HepG2 (cell line): ENCODE measurements at regions not wholly inside any gene's neighbourhood (a gene's known extent, or its start where the extent isn't known, plus 50 kb on each side); places are given as distances from the start of the nearest gene placed in this dataset.

Experiments
- ATAC-seq: fragments of 200-7000 bp; cut with Tn5 transposase; 3 replicates; pipeline ENCODE4 v1.9.1; 2020; ENCODE audit warnings: mild to moderate bottlenecking, moderate library complexity
- BruUV-seq: library from RNA; stranded (reverse); fragments of 400-500 nt; replicated peaks from 2 replicates; lab custom pipeline; 2021; lab: Mats Ljungman, UMichigan
- CTCF ChIA-PET: fragments of 300-600 bp; formaldehyde crosslinking; extraction: SDS; loops from one replicate; lab custom pipeline; 2021; ENCODE audit warnings: low total read pairs, inconsistent platforms, low intra/inter-chr PET ratio; lab: Yijun Ruan, JAX
- POLR2A ChIA-PET: fragments of 350-600 bp; sonication (Branson Sonifier 250); formaldehyde crosslinking; loops from one replicate; lab custom pipeline; 2020; ENCODE audit warnings: antibody characterized with exemption, inconsistent platforms; lab: Yijun Ruan, JAX
- DNase-seq: peaks from one replicate; pipeline ENCODE4 v3.0.0-alpha.2; 2015; ENCODE audit warnings: low spot score
- FAIRE-seq: peaks from 3 replicates; lab custom pipeline; 2011; peaks lifted over from hg19 to GRCh38; lab: Jason Lieb, UNC
- H2AFZ ChIP-seq: one replicate; pipeline ENCODE4 v1.6.1; 2011; ENCODE audit warnings: low read length, inconsistent platforms
- H3K27ac ChIP-seq: fragments of 300-600 bp; 3 replicates; pipeline ENCODE4 v1.8.0; 2011; ENCODE audit warnings: mixed run types, mild to moderate bottlenecking, mixed read lengths, low read length, inconsistent platforms; ENCODE audit not compliant: insufficient read depth; ENCODE audit errors: extremely low read length
- H3K27me3 ChIP-seq, 2 experiments: fragments of 200-600 bp in 1 of 2; 2 replicates in 1 of 2; 3 replicates in 1 of 2; pipeline versions ENCODE4 v1.6.0 to v1.8.0; 2011; ENCODE audit warnings: low read length in 2 of 2, mild to moderate bottlenecking in 2 of 2, moderate library complexity in 2 of 2, inconsistent platforms in 1 of 2; ENCODE audit not compliant: insufficient read depth in 2 of 2, control insufficient read depth in 1 of 2
- H3K36me3 ChIP-seq, 2 experiments: fragments of 200-600 bp in 1 of 2; replicated peaks in 1 of 2; 2 replicates in 1 of 2; 3 replicates in 1 of 2; pipeline versions ENCODE4 v1.5.1 to v1.8.0; 2011; ENCODE audit warnings: low read length in 2 of 2, inconsistent platforms in 1 of 2; ENCODE audit not compliant: insufficient read depth in 2 of 2, control insufficient read depth in 1 of 2
- H3K4me1 ChIP-seq: 2 replicates; pipeline ENCODE4 v1.5.1; 2012; ENCODE audit warnings: low read length, inconsistent platforms; ENCODE audit not compliant: insufficient read depth
- H3K4me2 ChIP-seq: 2 replicates; pipeline ENCODE4 v1.6.0; 2011; ENCODE audit warnings: low read depth, low read length, inconsistent platforms
- H3K4me3 ChIP-seq, 3 experiments: fragments of 200-600 bp in 1 of 3; sonication (generic), shearing (Covaris generic) in 1 of 3; replicated peaks in 1 of 3; 2 replicates each; pipeline ENCODE4 v1.5.1; 2011 to 2016; ENCODE audit warnings: low read length in 3 of 3, inconsistent platforms in 2 of 3, low read depth in 2 of 3, mild to moderate bottlenecking in 2 of 3, control low read depth in 1 of 3, mixed read lengths in 1 of 3; ENCODE audit not compliant: insufficient read depth in 1 of 3
- H3K79me2 ChIP-seq: one replicate; pipeline ENCODE4 v1.6.1; 2011; ENCODE audit warnings: low read length, inconsistent platforms; ENCODE audit not compliant: insufficient read depth
- H3K9ac ChIP-seq: 2 replicates; pipeline ENCODE4 v1.6.0; 2011; ENCODE audit warnings: mild to moderate bottlenecking, low read depth, low read length, inconsistent platforms; ENCODE audit not compliant: insufficient read depth
- H3K9me3 ChIP-seq: 2 replicates; pipeline ENCODE4 v1.5.1; 2012; ENCODE audit warnings: mild to moderate bottlenecking, low read length
- H4K20me1 ChIP-seq: 2 replicates; pipeline ENCODE4 v1.6.0; 2011; ENCODE audit warnings: inconsistent platforms, mild to moderate bottlenecking, low read length, moderate library complexity; ENCODE audit not compliant: insufficient read depth
- CAMTA2 ChIP-seq: sonication (generic); formaldehyde crosslinking; IDR thresholded peaks from 2 replicates; pipeline ENCODE4 v1.4.0; 2020; ENCODE audit warnings: mild to moderate bottlenecking, missing genetic modification reagents, borderline replicate concordance
- DPF2 ChIP-seq: sonication (generic); formaldehyde crosslinking; IDR thresholded peaks from 2 replicates; pipeline ENCODE4 v1.4.0; 2020; ENCODE audit warnings: mild to moderate bottlenecking, low read depth, missing genetic modification reagents, borderline replicate concordance
- ETS1 ChIP-seq: sonication (generic); formaldehyde crosslinking; IDR thresholded peaks from 2 replicates; pipeline ENCODE4 v1.4.0; 2020; ENCODE audit warnings: missing genetic modification reagents
- IRF2 ChIP-seq: IDR thresholded peaks from 2 replicates; pipeline ENCODE4 v1.6.1; 2018; ENCODE audit warnings: missing genetic modification reagents, missing compliant biosample characterization
- MAFF ChIP-seq: IDR thresholded peaks from 2 replicates; pipeline ENCODE4 v1.6.1; 2011; ENCODE audit warnings: low read depth, low read length, improper control_type of control experiment
- RFXANK ChIP-seq: IDR thresholded peaks from 2 replicates; pipeline ENCODE4 v1.6.1; 2016
- SRF ChIP-seq: IDR thresholded peaks from 2 replicates; pipeline ENCODE4 v1.6.1; 2011; ENCODE audit warnings: mild to moderate bottlenecking, low read depth, low read length, moderate library complexity
- TCF12 ChIP-seq, 2 experiments: fragments of 450-650 bp in 1 of 2; sonication (generic) in 1 of 2; formaldehyde crosslinking in 1 of 2; IDR thresholded peaks; 2 replicates each; pipeline versions ENCODE4 v1.6.1 to v1.8.0; 2017 to 2022; ENCODE audit warnings: antibody characterized with exemption in 1 of 2, mild to moderate bottlenecking in 1 of 2, missing genetic modification reagents in 1 of 2, moderate library complexity in 1 of 2
- ZBTB37 ChIP-seq: sonication (generic); formaldehyde crosslinking; IDR thresholded peaks from 2 replicates; pipeline ENCODE4 v1.4.0; 2020; ENCODE audit warnings: mild to moderate bottlenecking, missing genetic modification reagents
- ZMYM3 ChIP-seq: sonication (generic); formaldehyde crosslinking; IDR thresholded peaks from 2 replicates; pipeline ENCODE4 v1.5.1; 2020; ENCODE audit warnings: mild to moderate bottlenecking, missing genetic modification reagents
- ZNF235 ChIP-seq: sonication (generic); formaldehyde crosslinking; IDR thresholded peaks from 2 replicates; pipeline ENCODE4 v1.8.1; 2023; ENCODE audit warnings: mild to moderate bottlenecking, missing genetic modification reagents, borderline replicate concordance
- ZNF274 ChIP-seq: sonication (generic); formaldehyde crosslinking; IDR thresholded peaks from 2 replicates; pipeline ENCODE4 v1.5.1; 2020; ENCODE audit warnings: mild to moderate bottlenecking, missing genetic modification reagents
- ZNF280B ChIP-seq: sonication (generic); formaldehyde crosslinking; IDR thresholded peaks from 2 replicates; pipeline ENCODE4 v1.5.0; 2020; ENCODE audit warnings: missing genetic modification reagents, mild to moderate bottlenecking, borderline replicate concordance
- ZNF546 ChIP-seq: sonication (generic); formaldehyde crosslinking; conservative IDR thresholded peaks from 2 replicates; pipeline ENCODE4 v1.8.1; 2023; ENCODE audit warnings: mild to moderate bottlenecking, missing genetic modification reagents
- WGBS: methylation state at CpG from one replicate; pipeline ENCODE4 v1.1.6; 2017; ENCODE audit warnings: low lambda C conversion rate; 5-methylcytosine and 5-hydroxymethylcytosine counted together
- in situ Hi-C: cut with HindIII; loops from 2 replicates; pipeline ENCODE4 v1.10.0; 2017; ENCODE audit warnings: low pct_unique_long_range_greater_than_20kb; ENCODE audit not compliant: extremely low pct_ligation_motif_present
- intact Hi-C: fragments of 100-400 bp; cut with micrococcal nuclease; formaldehyde crosslinking; loops from one replicate; pipeline ENCODE4 v1.10.0; 2022; ENCODE audit not compliant: unreplicated experiment

GRCh38 chr12:42932936-42933335, 343.4 kb upstream of the PRICKLE1 start:
- TF ChIP-seq DPF2 (CRISPR knock-in tag) (no peak), IRF2 (CRISPR knock-in tag) (no peak), RFXANK (CRISPR knock-in tag) (no peak), CAMTA2 (no peak), ZNF280B (CRISPR knock-in tag) (no peak), ETS1 (CRISPR knock-in tag) (no peak), ZMYM3 (CRISPR knock-in tag) (no peak), ZNF235 (no peak), ZBTB37 (CRISPR knock-in tag) (no peak), TCF12 (IDR thresholded peaks at IDR 0.05) (no peak), TCF12 (CRISPR knock-in tag; IDR thresholded peaks at IDR 0.05) (no peak), SRF (no peak), MAFF (no peak), ZNF546 (no peak), ZNF274 (CRISPR knock-in tag) (no peak)
- no peaks in the 10 kb centered on the region for H3K9me3 ChIP-seq
- no TSS peak for BruUV-seq
- no peak overlapping the region for H3K9ac ChIP-seq
- WGBS: 1% methylated on average over 5 of the region's 5 CpGs
- in situ Hi-C loops: no loop called here
- POLR2A ChIA-PET: no interaction called here
- ATAC-seq (no peak), DNase-seq (no peak), FAIRE-seq (no peak)
- H3K27ac ChIP-seq: no peak overlapping the region
- H3K4me2 ChIP-seq: no peak overlapping the region
- no peaks in the 10 kb centered on the region for H3K27me3 ChIP-seq
- no peaks in the 10 kb centered on the region for H4K20me1 ChIP-seq
- H2AFZ ChIP-seq: no peak overlapping the region
- H3K4me1 ChIP-seq: no peaks in the 10 kb centered on the region
- H3K79me2 ChIP-seq: no peaks in the 10 kb centered on the region
- H3K4me3 ChIP-seq: no peak overlapping the region
- CTCF ChIA-PET: no interaction called here
- intact Hi-C loops: no loop called here
- no peaks in the 10 kb centered on the region for H3K36me3 ChIP-seq
